HepG2 (cell line): ENCODE measurements at regions not wholly inside any gene's neighbourhood (a gene's known extent, or its start where the extent isn't known, plus 50 kb on each side); places are given as distances from the start of the nearest gene placed in this dataset.

ENCODE experiments used
- ATAC-seq: fragments of 200-7000 bp; cut with Tn5 transposase; 3 replicates; pipeline ENCODE4 v1.9.1; 2020; ENCODE audit warnings: mild to moderate bottlenecking, moderate library complexity
- BruUV-seq: library from RNA; stranded (reverse); fragments of 400-500 nt; replicated peaks from 2 replicates; lab custom pipeline; 2021; lab: Mats Ljungman, UMichigan
- CTCF ChIA-PET: fragments of 300-600 bp; formaldehyde crosslinking; extraction: SDS; loops from one replicate; lab custom pipeline; 2021; ENCODE audit warnings: low total read pairs, inconsistent platforms, low intra/inter-chr PET ratio; lab: Yijun Ruan, JAX
- POLR2A ChIA-PET: fragments of 350-600 bp; sonication (Branson Sonifier 250); formaldehyde crosslinking; loops from one replicate; lab custom pipeline; 2020; ENCODE audit warnings: antibody characterized with exemption, inconsistent platforms; lab: Yijun Ruan, JAX
- DNase-seq: peaks from one replicate; pipeline ENCODE4 v3.0.0-alpha.2; 2015; ENCODE audit warnings: low spot score
- FAIRE-seq: peaks from 3 replicates; lab custom pipeline; 2011; peaks lifted over from hg19 to GRCh38; lab: Jason Lieb, UNC
- H2AFZ ChIP-seq: one replicate; pipeline ENCODE4 v1.6.1; 2011; ENCODE audit warnings: low read length, inconsistent platforms
- H3K27ac ChIP-seq: fragments of 300-600 bp; 3 replicates; pipeline ENCODE4 v1.8.0; 2011; ENCODE audit warnings: mixed run types, mild to moderate bottlenecking, mixed read lengths, low read length, inconsistent platforms; ENCODE audit not compliant: insufficient read depth; ENCODE audit errors: extremely low read length
- H3K27me3 ChIP-seq, 2 experiments: fragments of 200-600 bp in 1 of 2; 2 replicates in 1 of 2; 3 replicates in 1 of 2; pipeline versions ENCODE4 v1.6.0 to v1.8.0; 2011; ENCODE audit warnings: low read length in 2 of 2, mild to moderate bottlenecking in 2 of 2, moderate library complexity in 2 of 2, inconsistent platforms in 1 of 2; ENCODE audit not compliant: insufficient read depth in 2 of 2, control insufficient read depth in 1 of 2
- H3K36me3 ChIP-seq, 2 experiments: fragments of 200-600 bp in 1 of 2; replicated peaks in 1 of 2; 2 replicates in 1 of 2; 3 replicates in 1 of 2; pipeline versions ENCODE4 v1.5.1 to v1.8.0; 2011; ENCODE audit warnings: low read length in 2 of 2, inconsistent platforms in 1 of 2; ENCODE audit not compliant: insufficient read depth in 2 of 2, control insufficient read depth in 1 of 2
- H3K4me1 ChIP-seq: 2 replicates; pipeline ENCODE4 v1.5.1; 2012; ENCODE audit warnings: low read length, inconsistent platforms; ENCODE audit not compliant: insufficient read depth
- H3K4me2 ChIP-seq: 2 replicates; pipeline ENCODE4 v1.6.0; 2011; ENCODE audit warnings: low read depth, low read length, inconsistent platforms
- H3K4me3 ChIP-seq, 3 experiments: fragments of 200-600 bp in 1 of 3; sonication (generic), shearing (Covaris generic) in 1 of 3; replicated peaks in 1 of 3; 2 replicates each; pipeline ENCODE4 v1.5.1; 2011 to 2016; ENCODE audit warnings: low read length in 3 of 3, inconsistent platforms in 2 of 3, low read depth in 2 of 3, mild to moderate bottlenecking in 2 of 3, control low read depth in 1 of 3, mixed read lengths in 1 of 3; ENCODE audit not compliant: insufficient read depth in 1 of 3
- H3K79me2 ChIP-seq: one replicate; pipeline ENCODE4 v1.6.1; 2011; ENCODE audit warnings: low read length, inconsistent platforms; ENCODE audit not compliant: insufficient read depth
- H3K9ac ChIP-seq: 2 replicates; pipeline ENCODE4 v1.6.0; 2011; ENCODE audit warnings: mild to moderate bottlenecking, low read depth, low read length, inconsistent platforms; ENCODE audit not compliant: insufficient read depth
- H3K9me3 ChIP-seq: 2 replicates; pipeline ENCODE4 v1.5.1; 2012; ENCODE audit warnings: mild to moderate bottlenecking, low read length
- H4K20me1 ChIP-seq: 2 replicates; pipeline ENCODE4 v1.6.0; 2011; ENCODE audit warnings: inconsistent platforms, mild to moderate bottlenecking, low read length, moderate library complexity; ENCODE audit not compliant: insufficient read depth
- ARID4A ChIP-seq: sonication (generic); formaldehyde crosslinking; IDR thresholded peaks from 2 replicates; pipeline ENCODE4 v1.5.0; 2020; ENCODE audit warnings: mild to moderate bottlenecking, missing genetic modification reagents, borderline replicate concordance
- CAMTA2 ChIP-seq: sonication (generic); formaldehyde crosslinking; IDR thresholded peaks from 2 replicates; pipeline ENCODE4 v1.4.0; 2020; ENCODE audit warnings: mild to moderate bottlenecking, missing genetic modification reagents, borderline replicate concordance
- CEBPG ChIP-seq: IDR thresholded peaks from 2 replicates; pipeline ENCODE4 v1.6.1; 2016
- EED ChIP-seq: sonication (generic); formaldehyde crosslinking; IDR thresholded peaks from 2 replicates; pipeline ENCODE4 v1.5.0; 2020; ENCODE audit warnings: mild to moderate bottlenecking, missing genetic modification reagents
- FOXP1 ChIP-seq, 2 experiments: fragments of 450-650 bp in 1 of 2; IDR thresholded peaks; 2 replicates each; pipeline ENCODE4 v1.6.1; 2017 to 2018; ENCODE audit warnings: antibody characterized with exemption in 1 of 2
- KLF6 ChIP-seq: IDR thresholded peaks from 2 replicates; pipeline ENCODE4 v1.8.0; 2016; ENCODE audit warnings: missing biosample characterization, missing genetic modification reagents
- MXD4 ChIP-seq: IDR thresholded peaks from 2 replicates; pipeline ENCODE4 v1.6.1; 2016; ENCODE audit warnings: mild to moderate bottlenecking, missing biosample characterization, missing genetic modification reagents
- MYC ChIP-seq: sonication (generic); formaldehyde crosslinking; IDR thresholded peaks from 2 replicates; pipeline ENCODE4 v1.9.0; 2021; ENCODE audit warnings: missing genetic modification reagents, borderline replicate concordance
- SCMH1 ChIP-seq: sonication (generic); formaldehyde crosslinking; IDR thresholded peaks from 2 replicates; pipeline ENCODE4 v1.9.0; 2021; ENCODE audit warnings: missing genetic modification reagents, mild to moderate bottlenecking, borderline replicate concordance
- SOX6 ChIP-seq, 2 experiments: fragments of 450-650 bp in 1 of 2; sonication (generic) in 1 of 2; formaldehyde crosslinking in 1 of 2; IDR thresholded peaks; 2 replicates each; pipeline versions ENCODE4 v1.4.0 to v1.6.1; 2017 to 2020; ENCODE audit warnings: antibody characterized with exemption in 1 of 2, mild to moderate bottlenecking in 1 of 2, missing genetic modification reagents in 1 of 2
- ZNF282 ChIP-seq: fragments of 450-650 bp; IDR thresholded peaks from 2 replicates; pipeline ENCODE4 v1.6.1; 2018; ENCODE audit not compliant: partially characterized antibody
- ZNF326 ChIP-seq: sonication (generic); formaldehyde crosslinking; IDR thresholded peaks from 2 replicates; pipeline ENCODE4 v1.4.0; 2020; ENCODE audit warnings: missing genetic modification reagents, borderline replicate concordance
- ZNF382 ChIP-seq: sonication (generic); formaldehyde crosslinking; IDR thresholded peaks from 2 replicates; pipeline ENCODE4 v1.5.0; 2020; ENCODE audit warnings: missing genetic modification reagents, mild to moderate bottlenecking, borderline replicate concordance
- ZNF674 ChIP-seq: sonication (generic); formaldehyde crosslinking; IDR thresholded peaks from 2 replicates; pipeline ENCODE4 v1.5.0; 2020; ENCODE audit warnings: low read depth, mild to moderate bottlenecking, missing genetic modification reagents
- WGBS: methylation state at CpG from one replicate; pipeline ENCODE4 v1.1.6; 2017; ENCODE audit warnings: low lambda C conversion rate; 5-methylcytosine and 5-hydroxymethylcytosine counted together
- in situ Hi-C: cut with HindIII; loops from 2 replicates; pipeline ENCODE4 v1.10.0; 2017; ENCODE audit warnings: low pct_unique_long_range_greater_than_20kb; ENCODE audit not compliant: extremely low pct_ligation_motif_present
- intact Hi-C: fragments of 100-400 bp; cut with micrococcal nuclease; formaldehyde crosslinking; loops from one replicate; pipeline ENCODE4 v1.10.0; 2022; ENCODE audit not compliant: unreplicated experiment

DNA sequence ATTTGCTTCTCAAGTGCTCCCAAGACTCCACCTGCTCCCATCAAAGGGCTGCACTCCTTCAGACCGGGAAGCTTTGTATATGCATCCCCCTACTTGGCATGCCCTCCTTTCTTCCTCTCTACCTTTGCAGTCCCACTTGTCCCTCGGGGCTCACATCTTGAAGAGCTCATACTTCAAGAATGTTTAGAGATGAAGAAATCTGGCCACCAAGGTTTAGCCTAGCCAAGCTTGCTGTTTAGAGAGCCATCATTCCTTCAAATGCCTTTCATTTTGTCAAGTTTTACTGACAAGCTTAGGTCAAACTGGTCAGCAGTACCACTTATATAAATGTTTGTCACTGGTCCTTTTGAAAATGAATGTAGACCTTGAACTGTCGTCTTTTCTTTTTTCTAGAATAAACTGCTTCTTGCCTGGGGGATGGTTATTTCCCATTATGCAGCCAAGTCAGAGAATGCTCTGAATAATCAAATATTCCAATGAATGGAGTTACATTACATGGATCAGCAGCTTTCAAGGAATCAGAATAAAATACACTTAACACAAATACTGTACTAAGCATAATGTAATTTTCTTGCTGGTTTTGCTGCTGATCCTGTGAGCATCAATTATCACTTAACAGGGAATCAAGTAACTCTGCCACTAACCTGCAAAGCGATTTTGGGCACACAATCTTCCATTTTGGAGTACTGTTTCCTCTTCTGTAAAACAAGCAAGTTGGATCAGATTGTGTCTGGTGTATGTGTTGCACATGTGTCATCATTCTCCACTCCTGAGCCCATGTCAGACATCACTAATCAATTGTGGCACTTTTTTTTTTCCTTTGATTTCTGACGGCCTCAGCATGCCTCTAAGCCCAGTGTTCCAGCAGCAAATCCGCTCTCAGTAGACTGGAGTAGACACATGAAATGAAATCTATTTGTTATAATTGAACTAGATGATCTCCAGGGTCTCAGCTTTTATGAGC lies 357.9 kb downstream of the PTEN start:
- Histone ChIP-seq H4K20me1 (no peaks in the 10 kb centered on the region), H3K9me3 (no peaks in the 10 kb centered on the region), H3K27me3 (peaks cover 0 to 2% of the 10 kb centered on the region in 2 experiments; a peak in 2 of 5 replicates), H3K4me1 (peaks cover 4% of the 10 kb centered on the region), H3K4me3 (no peak overlapping the region), H3K36me3 (no peaks in the 10 kb centered on the region), H3K27ac (no peak overlapping the region), H2AFZ (no peak overlapping the region), H3K79me2 (no peaks in the 10 kb centered on the region), H3K9ac (no peak overlapping the region), H3K4me2 (no peak overlapping the region)
- BruUV-seq: no TSS peak
- WGBS: 7% methylated on average over 6 of the region's 6 CpGs
- intact Hi-C loops (loop anchor here (10.0 kb wide), 1 partner anchor 1916 kb away; no protein-coding TSS in a partner anchor), in situ Hi-C loops (no loop called here)
- CTCF ChIA-PET: no interaction called here
- POLR2A ChIA-PET: no interaction called here
- no peak for ATAC-seq
- no peak for TF ChIP-seq MYC (CRISPR knock-in tag)
- no peak for TF ChIP-seq ZNF326 (CRISPR knock-in tag)
- no peak for TF ChIP-seq ZNF282
- no peak for TF ChIP-seq SOX6 (IDR thresholded peaks at IDR 0.05)
- no peak for TF ChIP-seq SOX6 (CRISPR knock-in tag; IDR thresholded peaks at IDR 0.05)
- TF ChIP-seq ZNF674 (CRISPR knock-in tag): no peak
- TF ChIP-seq FOXP1 (IDR thresholded peaks at IDR 0.05): no peak
- no peak for TF ChIP-seq FOXP1 (CRISPR knock-in tag; IDR thresholded peaks at IDR 0.05)
- no peak for TF ChIP-seq CEBPG
- no peak for TF ChIP-seq SCMH1 (CRISPR knock-in tag)
- no peak for TF ChIP-seq ARID4A
- no peak for TF ChIP-seq KLF6
- TF ChIP-seq EED (CRISPR knock-in tag): no peak
- TF ChIP-seq ZNF382: no peak
- TF ChIP-seq CAMTA2 (CRISPR knock-in tag): no peak
- no peak for TF ChIP-seq MXD4 (CRISPR knock-in tag)
- DNase-seq: no peak
- no peak for FAIRE-seq
